HAP-1 (cell line): ENCODE measurements at regions not wholly inside any gene's neighbourhood (a gene's known extent, or its start where the extent isn't known, plus 50 kb on each side); places are given as distances from the start of the nearest gene placed in this dataset.
"Not testable (repeated sequence)": the region's sequence is repeated elsewhere in the genome, so short reads cannot be mapped to it uniquely, and the experiment has no call there.

ENCODE experiments used
- DNase-seq, 2 experiments: peaks; one replicate each; pipeline ENCODE4 v3.0.0-alpha.2; 2016 to 2020; ENCODE audit warnings: low spot score in 2 of 2
- H3K27me3 ChIP-seq: fragments of 250-450 bp; sonication (Bioruptor Pico); 2 replicates; pipeline ENCODE4 v1.5.1; 2020; ENCODE audit warnings: low read depth, mild to moderate bottlenecking, moderate library complexity
- H3K36me3 ChIP-seq: fragments of 250-450 bp; sonication (Bioruptor Pico); replicated peaks from 2 replicates; pipeline ENCODE4 v1.5.1; 2020; ENCODE audit warnings: mild to moderate bottlenecking
- H3K4me1 ChIP-seq: fragments of 250-450 bp; sonication (Bioruptor Pico); 2 replicates; pipeline ENCODE4 v1.5.1; 2020; ENCODE audit warnings: mild to moderate bottlenecking
- H3K4me3 ChIP-seq: fragments of 250-450 bp; sonication (Bioruptor Pico); 2 replicates; pipeline ENCODE4 v1.5.1; 2020; ENCODE audit warnings: mild to moderate bottlenecking, moderate library complexity
- H3K9me3 ChIP-seq: fragments of 250-450 bp; sonication (Bioruptor Pico); 2 replicates; pipeline ENCODE4 v1.5.1; 2020; ENCODE audit warnings: mild to moderate bottlenecking, moderate library complexity
- in situ Hi-C: fragments of 300-500 bp; cut with MboI; formaldehyde crosslinking; loops from 3 replicates; pipeline ENCODE4 v1.14.3; 2020; ENCODE audit warnings: low sequenced_read_pairs, inconsistent platforms, mixed read lengths

DNA sequence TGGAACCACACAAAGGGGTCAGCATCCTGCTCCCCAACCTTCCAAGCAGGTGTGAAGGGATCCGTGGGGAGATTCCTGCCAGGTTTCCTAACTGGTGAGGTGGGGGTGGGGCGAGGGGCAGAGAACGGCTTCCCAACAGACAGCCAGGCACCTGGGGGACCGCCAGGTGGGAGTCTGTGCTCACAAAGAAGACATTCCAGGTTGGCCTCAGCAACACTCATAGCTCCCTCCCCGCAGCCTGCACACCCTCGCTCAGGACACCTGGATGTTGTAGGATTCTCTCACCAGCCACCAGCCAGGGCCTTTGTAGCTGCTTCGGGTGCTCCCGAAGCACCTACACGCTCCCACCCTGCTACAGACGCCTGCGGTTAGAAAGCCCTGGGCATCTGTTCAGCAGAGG, 184.8 kb upstream of the FAM240B start:
- H3K36me3 ChIP-seq, H3K4me1 ChIP-seq, H3K27me3 ChIP-seq, H3K9me3 ChIP-seq, in situ Hi-C loops, H3K4me3 ChIP-seq, DNase-seq: not testable (repeated sequence)

DNA sequence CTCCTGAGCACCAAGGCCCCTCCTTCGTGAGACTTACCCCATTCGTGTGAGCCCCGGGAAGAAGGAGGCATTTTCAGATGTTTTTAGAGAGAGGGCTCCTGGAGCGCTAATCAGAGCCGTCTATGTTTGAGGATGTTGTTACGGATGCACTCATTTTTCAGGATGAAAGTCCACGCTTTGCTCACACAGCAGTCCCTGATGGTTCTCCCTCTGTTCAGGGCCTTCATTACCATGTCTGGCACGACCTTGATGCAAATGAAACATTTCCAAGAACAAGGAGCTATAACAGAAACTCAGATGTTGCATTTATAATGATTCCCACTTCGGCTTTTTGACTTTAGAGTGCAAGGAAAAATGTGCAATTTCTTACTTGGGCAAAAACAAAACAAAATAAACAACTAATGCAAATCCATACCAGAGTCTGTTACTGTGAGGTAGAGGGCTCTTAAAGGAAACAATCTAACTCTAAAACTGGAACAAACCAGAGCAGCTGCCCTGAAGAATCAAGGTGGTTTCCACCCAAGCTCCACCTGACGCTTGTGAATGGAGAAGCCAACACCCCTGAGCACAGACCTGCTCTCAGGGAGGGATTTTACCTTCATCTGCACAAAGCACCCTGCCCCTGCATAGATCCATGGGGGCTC, 181.7 kb upstream of the FAM240B start:
- DNase-seq, in situ Hi-C loops: not testable (repeated sequence)

DNA sequence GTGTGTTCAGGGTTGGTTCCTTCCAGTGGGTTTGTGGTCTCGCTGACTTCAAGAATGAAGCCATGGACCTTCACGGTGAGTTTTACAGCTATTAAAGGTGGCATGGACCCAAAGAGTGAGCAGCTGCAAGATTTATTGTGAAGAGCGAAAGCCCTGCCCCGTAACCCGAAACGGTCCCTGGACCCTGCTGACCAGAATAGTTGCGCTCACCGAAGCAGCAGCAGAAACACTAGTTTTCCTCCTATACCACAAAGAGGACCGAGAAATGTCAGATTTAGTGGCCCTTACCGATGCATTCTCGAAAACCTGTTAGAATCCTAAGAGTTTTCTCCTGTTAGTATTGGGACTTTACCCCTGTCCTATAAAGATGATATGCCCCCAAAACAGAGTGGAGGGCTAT, 176.5 kb upstream of the FAM240B start:
- H3K36me3 ChIP-seq, in situ Hi-C loops, H3K27me3 ChIP-seq, H3K9me3 ChIP-seq, H3K4me3 ChIP-seq, DNase-seq, H3K4me1 ChIP-seq: not testable (repeated sequence)

More for the DNA sequence above, 181.7 kb upstream of the FAM240B start:
- not testable (repeated sequence) for H3K36me3 ChIP-seq, H3K9me3 ChIP-seq, H3K4me1 ChIP-seq, H3K27me3 ChIP-seq, H3K4me3 ChIP-seq

DNA sequence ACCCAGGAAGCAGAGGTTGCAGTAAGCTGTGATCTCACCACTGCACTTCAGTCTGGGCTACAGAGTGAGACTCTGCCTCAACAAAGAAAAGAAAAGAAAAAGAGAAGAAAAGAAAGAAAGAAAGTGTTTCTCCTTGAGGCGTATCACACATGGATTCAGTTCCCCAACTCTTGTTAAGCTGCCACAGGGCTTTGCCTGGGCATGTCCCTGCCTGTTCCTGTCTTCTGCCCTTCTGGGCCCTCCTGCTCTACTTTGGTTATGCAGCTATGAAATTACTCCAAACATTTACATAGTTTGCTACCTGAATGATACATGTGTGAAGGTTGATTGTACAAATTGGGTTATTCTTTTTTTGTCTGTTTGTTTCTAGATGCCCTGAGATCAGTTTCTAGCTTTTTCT, 175.3 kb upstream of the FAM240B start:
- H3K4me3 ChIP-seq, DNase-seq, in situ Hi-C loops, H3K27me3 ChIP-seq, H3K36me3 ChIP-seq, H3K4me1 ChIP-seq, H3K9me3 ChIP-seq: not testable (repeated sequence)

DNA sequence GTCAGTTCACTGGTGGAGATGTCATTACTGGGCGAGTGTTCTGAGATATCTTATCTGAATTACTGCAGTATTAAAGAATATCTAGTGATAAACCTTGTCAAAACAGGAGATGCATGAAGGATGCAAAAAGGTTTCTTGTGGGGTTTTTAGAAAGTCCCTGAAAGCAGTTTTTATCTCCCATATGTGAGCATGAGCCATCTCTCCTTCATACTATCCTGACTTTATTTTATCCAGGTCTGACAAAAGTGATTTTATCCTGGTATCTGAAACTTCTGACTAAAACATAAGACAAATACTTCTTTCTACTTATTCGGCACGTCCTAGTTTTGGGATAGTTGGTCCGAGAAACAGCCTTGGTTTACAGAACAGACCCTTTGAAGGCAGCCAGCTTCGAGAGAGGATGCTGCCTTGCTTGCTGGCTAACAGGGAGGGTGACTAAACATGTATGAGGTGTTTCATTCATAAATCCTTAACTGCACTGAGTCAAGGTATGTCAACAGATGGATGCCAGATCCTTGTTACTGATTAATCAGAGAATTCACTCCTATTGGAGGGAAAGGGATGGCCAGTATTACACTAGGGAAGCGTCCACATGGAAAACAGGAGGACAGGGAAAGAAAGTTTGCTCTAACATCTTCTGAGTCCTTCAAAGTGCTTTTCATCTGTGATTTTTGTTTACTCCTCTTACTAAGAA, 172.8 kb upstream of the FAM240B start:
- in situ Hi-C loops, H3K4me3 ChIP-seq, DNase-seq, H3K4me1 ChIP-seq, H3K9me3 ChIP-seq, H3K27me3 ChIP-seq, H3K36me3 ChIP-seq: not testable (repeated sequence)

DNA sequence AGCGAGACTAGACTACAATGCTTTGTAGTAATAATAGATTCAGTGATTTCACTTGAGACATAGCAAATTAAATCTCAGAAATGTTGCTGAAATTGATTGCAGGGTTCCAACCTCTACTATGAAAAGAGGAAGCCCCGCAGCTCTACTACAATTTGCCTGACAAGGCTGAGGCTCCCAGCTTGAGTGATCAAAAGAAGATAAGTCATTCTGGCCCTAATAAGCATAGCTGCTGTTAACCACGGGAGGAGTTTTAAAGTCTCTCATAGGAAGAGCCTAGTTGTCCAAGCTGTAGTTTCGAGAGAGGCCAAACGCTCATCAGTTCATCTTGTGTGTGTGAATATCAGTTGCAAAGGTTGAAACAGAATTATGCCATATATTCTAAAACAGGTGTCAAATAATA, 166.1 kb upstream of the FAM240B start:
- H3K36me3 ChIP-seq, H3K9me3 ChIP-seq, DNase-seq, H3K4me3 ChIP-seq, H3K4me1 ChIP-seq, H3K27me3 ChIP-seq, in situ Hi-C loops: not testable (repeated sequence)

DNA sequence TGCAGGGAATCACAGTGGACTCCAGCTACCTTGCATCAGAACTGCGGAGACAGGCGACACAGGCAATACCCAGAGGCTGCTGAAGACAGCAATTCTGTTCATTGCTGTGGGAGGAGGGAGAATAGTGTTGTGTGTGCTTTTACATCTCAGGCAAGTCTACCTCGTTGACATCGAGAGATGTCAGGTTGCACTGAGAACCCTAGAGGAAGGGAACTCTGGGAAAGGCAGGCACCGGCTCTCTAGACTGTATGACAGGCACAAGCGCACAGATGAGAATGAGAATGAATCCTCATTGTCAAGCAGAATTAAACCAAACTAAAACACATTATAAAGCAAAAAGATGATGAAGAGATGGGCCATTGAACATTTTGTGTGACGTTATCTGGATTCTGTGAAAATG, 155.7 kb upstream of the FAM240B start:
- DNase-seq, H3K9me3 ChIP-seq, H3K36me3 ChIP-seq, H3K4me1 ChIP-seq, in situ Hi-C loops, H3K4me3 ChIP-seq, H3K27me3 ChIP-seq: not testable (repeated sequence)

DNA sequence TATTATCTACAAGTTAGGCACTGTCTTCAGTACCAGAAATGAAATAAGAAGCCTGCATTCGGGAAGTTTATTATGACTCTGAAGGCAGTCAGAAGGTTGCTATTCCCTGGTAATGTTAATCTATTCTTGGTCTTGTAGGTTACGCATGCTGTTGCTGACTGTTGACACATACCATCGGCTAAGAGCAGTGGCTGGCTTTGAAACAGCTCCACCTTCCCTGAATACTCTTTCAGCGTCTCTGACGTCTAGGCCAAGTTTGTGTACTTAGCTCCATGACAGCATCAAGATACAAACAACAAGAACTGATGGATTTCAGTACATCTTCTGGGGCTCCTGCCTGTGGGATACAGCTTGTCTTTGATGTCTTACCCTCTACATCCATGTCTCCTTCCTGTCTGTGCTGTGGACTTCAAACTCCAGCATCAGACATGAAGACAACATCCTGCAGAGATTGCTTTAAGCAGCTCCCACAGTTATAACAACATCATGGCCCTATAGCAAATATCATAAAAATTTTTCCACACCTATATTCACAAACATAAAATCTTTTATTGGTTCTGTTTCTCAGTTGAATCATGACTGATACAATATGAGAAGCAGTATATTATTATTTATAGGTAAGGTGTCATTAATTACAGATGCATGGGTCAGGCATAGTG, 151.5 kb upstream of the FAM240B start:
- DNase-seq, H3K9me3 ChIP-seq, in situ Hi-C loops, H3K27me3 ChIP-seq, H3K36me3 ChIP-seq, H3K4me3 ChIP-seq, H3K4me1 ChIP-seq: not testable (repeated sequence)

DNA sequence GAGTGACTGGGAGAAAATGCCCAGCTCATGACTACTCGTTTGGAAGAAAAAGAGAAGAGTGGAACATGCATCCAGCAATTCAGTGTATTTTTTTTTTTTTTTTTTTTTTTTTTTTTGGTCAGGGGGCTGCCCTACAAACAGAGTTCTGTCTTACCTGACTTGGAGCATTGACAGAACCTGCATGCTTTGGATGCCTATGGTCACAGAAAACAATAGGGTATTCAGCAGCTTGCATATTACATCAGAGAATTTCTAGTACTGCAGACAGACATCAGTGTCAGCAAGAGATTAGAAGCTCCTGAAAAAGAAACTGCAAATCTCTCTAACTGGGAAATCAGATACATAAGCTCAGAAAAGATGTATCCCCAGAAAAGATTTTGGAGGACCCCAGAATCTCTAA, 139.9 kb upstream of the FAM240B start:
- DNase-seq, H3K9me3 ChIP-seq, H3K4me1 ChIP-seq, H3K36me3 ChIP-seq, in situ Hi-C loops, H3K27me3 ChIP-seq, H3K4me3 ChIP-seq: not testable (repeated sequence)

DNA sequence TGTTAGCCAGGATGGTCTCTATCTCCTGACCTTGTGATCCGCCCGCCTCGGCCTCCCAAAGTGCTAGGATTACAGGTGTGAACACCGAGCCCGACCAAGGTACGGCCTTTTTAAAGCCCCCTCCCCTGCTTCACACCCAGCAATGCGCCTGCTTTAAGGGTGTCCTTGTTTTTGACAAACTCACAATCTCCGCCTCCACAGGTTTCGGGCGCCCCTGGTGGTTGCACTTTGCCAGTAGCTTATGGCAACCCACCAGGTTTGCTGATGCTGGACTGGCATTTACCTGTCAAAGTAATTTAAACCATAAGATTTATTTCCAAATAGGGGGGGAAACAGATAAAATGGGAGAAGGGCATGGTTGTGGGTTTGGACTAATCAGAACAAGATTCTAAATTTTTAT, 129.0 kb upstream of the FAM240B start:
- H3K4me1 ChIP-seq, H3K36me3 ChIP-seq, H3K4me3 ChIP-seq, H3K9me3 ChIP-seq, DNase-seq, H3K27me3 ChIP-seq, in situ Hi-C loops: not testable (repeated sequence)

DNA sequence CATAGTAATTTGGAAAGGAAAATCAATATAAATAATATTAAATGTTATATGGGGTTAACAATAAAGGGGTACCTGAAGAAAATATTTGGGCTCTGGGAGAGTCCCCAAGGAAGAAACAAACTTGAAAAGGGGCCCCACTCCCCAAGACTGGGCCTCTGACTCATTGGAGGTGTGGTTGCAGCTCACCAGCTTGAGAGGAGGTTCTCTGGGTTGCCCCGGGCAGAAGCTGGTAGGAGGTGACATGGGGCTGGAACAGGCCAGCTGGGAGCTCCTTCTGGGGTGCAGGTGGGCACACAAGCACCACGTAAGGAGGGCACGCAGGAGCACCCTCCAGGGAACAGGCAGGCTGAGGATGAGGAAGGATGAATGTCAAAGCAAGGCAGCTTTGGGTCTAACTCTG, 120.3 kb upstream of the FAM240B start:
- DNase-seq, in situ Hi-C loops, H3K27me3 ChIP-seq, H3K9me3 ChIP-seq, H3K36me3 ChIP-seq, H3K4me1 ChIP-seq, H3K4me3 ChIP-seq: not testable (repeated sequence)

DNA sequence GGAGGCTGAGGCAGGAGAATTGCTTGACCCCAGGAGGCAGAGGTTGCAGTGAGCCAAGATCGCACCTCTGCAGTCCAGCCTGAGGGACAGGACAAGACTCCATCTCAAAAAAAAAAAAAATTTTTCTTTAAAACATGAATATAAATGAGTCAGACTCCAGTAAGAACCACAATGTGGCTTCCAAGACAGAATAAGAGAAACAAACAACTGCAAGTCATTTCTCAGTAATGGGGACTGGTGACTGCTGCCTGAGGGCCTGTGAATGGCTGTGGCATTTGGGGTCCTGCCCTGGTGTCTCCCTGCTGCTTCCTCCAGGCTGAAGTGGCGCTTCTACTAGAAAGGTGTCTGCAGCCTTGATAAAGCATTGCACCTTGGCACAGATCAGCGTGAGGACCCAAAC, 113.8 kb upstream of the FAM240B start:
- H3K27me3 ChIP-seq, H3K9me3 ChIP-seq, H3K36me3 ChIP-seq, in situ Hi-C loops, H3K4me1 ChIP-seq, H3K4me3 ChIP-seq, DNase-seq: not testable (repeated sequence)

DNA sequence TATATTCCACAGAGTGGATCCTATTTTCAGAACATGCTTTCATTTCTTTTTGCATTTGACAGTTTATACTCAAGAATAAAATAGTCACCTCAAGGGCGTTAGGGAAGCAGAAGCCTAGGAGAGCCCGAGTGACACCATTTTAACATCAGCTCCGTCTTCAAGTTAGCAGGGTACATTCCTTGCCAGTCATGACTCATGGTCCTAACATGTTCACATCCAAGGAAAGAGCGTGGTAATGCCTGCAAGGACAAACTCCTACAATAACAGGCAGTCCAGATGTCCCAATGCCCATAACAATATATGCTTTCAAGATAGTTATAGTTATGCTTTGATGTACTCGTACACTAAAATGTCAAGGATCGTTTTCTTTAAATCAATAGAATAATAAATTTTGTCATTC, 93.9 kb upstream of the FAM240B start:
- H3K4me3 ChIP-seq, H3K4me1 ChIP-seq, H3K36me3 ChIP-seq, H3K9me3 ChIP-seq, H3K27me3 ChIP-seq, DNase-seq, in situ Hi-C loops: not testable (repeated sequence)

DNA sequence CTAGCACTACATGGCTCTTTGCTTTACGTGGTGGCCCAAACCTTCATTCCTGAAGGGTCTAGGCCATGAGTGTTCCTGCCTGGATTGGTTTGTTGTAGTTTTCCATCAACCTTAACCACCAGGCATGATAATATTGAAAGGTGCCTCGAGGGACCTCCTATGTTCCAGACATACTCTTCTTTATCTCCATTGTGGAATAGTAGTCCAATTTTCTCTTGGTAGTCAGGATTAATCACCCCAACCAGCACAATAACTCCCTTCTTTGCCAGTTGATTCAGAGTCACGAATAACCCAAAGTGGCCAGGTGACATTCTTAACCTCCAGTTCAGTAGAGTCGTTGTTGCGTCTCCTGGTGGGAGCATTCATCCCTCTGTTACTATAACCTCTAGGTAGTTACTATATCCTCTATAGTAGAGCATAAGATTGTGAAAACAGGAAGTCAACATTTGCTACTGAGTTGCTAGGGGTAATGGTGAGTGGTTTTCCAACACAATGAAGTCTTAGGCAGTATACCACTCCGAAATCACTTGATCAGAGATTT, 88.1 kb upstream of the FAM240B start:
- in situ Hi-C loops, H3K4me3 ChIP-seq, DNase-seq: not testable (repeated sequence)

More for the DNA sequence above, 88.1 kb upstream of the FAM240B start:
- not testable (repeated sequence) for H3K4me1 ChIP-seq, H3K27me3 ChIP-seq, H3K36me3 ChIP-seq, H3K9me3 ChIP-seq
